Cardiac muscle cell (in vitro differentiated cells and primary cell): ENCODE measurements at regions not wholly inside any gene's neighbourhood (a gene's known extent, or its start where the extent isn't known, plus 50 kb on each side); places are given as distances from the start of the nearest gene placed in this dataset.

Source experiments
- DNase-seq, 2 donors: peaks; one replicate each; pipeline versions ENCODE4 v3.0.0 to v3.0.0-alpha.2; 2010 to 2017; ENCODE audit warnings: low read depth in 1 of 2, low spot score in 1 of 2
- H3K27ac ChIP-seq: fragments of 200-600 bp; sonication (generic); 2 replicates; pipeline ENCODE4 v1.5.1; 2016
- H3K27me3 ChIP-seq: fragments of 200-600 bp; sonication (generic); 2 replicates; pipeline ENCODE4 v1.6.0; 2016; ENCODE audit warnings: control low read depth
- H3K36me3 ChIP-seq: fragments of 200-600 bp; sonication (generic); 2 replicates; pipeline ENCODE4 v1.5.1; 2016; ENCODE audit warnings: control low read depth
- H3K4me1 ChIP-seq: fragments of 200-600 bp; sonication (generic); 2 replicates; pipeline ENCODE4 v1.8.1; 2017; ENCODE audit warnings: low read depth, mild to moderate bottlenecking, mixed run types
- H3K4me3 ChIP-seq: fragments of 200-600 bp; sonication (generic); 2 replicates; pipeline ENCODE4 v1.5.1; 2016; ENCODE audit warnings: mild to moderate bottlenecking
- H3K9me3 ChIP-seq: fragments of 200-600 bp; sonication (generic); 2 replicates; pipeline ENCODE4 v1.5.1; 2017; ENCODE audit warnings: low read depth, mild to moderate bottlenecking, control low read depth
- TF ChIP-seq, protein P1 (sequence below): IDR thresholded peaks from 2 replicates; pipeline ENCODE4 v1.5.1; 2012; ENCODE audit warnings: low read depth, mild to moderate bottlenecking, low read length

GRCh38 chr13:77398825-77399620 is 72.1 kb upstream of the MYCBP2 start:
- TF ChIP-seq, protein P1, sequence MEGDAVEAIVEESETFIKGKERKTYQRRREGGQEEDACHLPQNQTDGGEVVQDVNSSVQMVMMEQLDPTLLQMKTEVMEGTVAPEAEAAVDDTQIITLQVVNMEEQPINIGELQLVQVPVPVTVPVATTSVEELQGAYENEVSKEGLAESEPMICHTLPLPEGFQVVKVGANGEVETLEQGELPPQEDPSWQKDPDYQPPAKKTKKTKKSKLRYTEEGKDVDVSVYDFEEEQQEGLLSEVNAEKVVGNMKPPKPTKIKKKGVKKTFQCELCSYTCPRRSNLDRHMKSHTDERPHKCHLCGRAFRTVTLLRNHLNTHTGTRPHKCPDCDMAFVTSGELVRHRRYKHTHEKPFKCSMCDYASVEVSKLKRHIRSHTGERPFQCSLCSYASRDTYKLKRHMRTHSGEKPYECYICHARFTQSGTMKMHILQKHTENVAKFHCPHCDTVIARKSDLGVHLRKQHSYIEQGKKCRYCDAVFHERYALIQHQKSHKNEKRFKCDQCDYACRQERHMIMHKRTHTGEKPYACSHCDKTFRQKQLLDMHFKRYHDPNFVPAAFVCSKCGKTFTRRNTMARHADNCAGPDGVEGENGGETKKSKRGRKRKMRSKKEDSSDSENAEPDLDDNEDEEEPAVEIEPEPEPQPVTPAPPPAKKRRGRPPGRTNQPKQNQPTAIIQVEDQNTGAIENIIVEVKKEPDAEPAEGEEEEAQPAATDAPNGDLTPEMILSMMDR: no peak
- Histone ChIP-seq H3K4me3 (no peak overlapping the region), H3K27me3 (no peaks in the 10 kb centered on the region), H3K27ac (no peak overlapping the region), H3K4me1 (no peaks in the 10 kb centered on the region), H3K9me3 (no peaks in the 10 kb centered on the region), H3K36me3 (no peaks in the 10 kb centered on the region)
- no peak for DNase-seq

GRCh38 chr13:77397636-77398035 is 70.7 kb upstream of the MYCBP2 start:
- H3K27ac ChIP-seq: no peak overlapping the region
- H3K36me3 ChIP-seq: no peaks in the 10 kb centered on the region
- H3K4me1 ChIP-seq: no peaks in the 10 kb centered on the region
- TF ChIP-seq, protein P1: no peak
- H3K9me3 ChIP-seq: no peaks in the 10 kb centered on the region
- no peak overlapping the region for H3K4me3 ChIP-seq
- peak in 1 of 2 donors; percentile 3 for DNase-seq
- no peaks in the 10 kb centered on the region for H3K27me3 ChIP-seq

GRCh38 chr13:77391475-77391874 is 64.6 kb upstream of the MYCBP2 start:
- no peaks in the 10 kb centered on the region for H3K9me3 ChIP-seq
- no peak for DNase-seq
- TF ChIP-seq, protein P1: no peak
- no peaks in the 10 kb centered on the region for H3K36me3 ChIP-seq
- no peaks in the 10 kb centered on the region for H3K4me1 ChIP-seq
- no peaks in the 10 kb centered on the region for H3K27me3 ChIP-seq
- no peak overlapping the region for H3K27ac ChIP-seq
- no peak overlapping the region for H3K4me3 ChIP-seq

DNA sequence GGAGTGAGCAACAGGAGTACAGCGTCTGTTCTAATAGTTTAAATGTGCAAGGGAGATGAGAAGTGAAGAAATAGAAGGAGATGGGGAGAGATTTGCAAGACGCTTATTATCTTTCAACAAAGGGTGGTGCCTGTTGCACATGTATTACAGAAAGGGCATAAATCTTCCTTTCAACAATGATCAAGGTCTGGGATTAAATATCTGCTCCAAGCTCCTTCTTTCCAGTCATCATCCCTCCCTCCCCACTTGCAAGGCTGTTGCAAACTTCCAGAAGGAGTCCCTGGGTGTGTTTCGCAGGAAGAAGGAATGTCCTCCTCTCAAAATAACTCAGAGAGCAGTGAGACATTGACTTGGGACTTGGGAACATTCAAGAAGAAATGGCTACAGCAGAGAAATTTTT is 63.5 kb upstream of the MYCBP2 start:
- H3K9me3 ChIP-seq: no peaks in the 10 kb centered on the region
- no peaks in the 10 kb centered on the region for H3K27me3 ChIP-seq
- H3K36me3 ChIP-seq: no peaks in the 10 kb centered on the region
- TF ChIP-seq, protein P1: no peak
- no peak overlapping the region for H3K4me3 ChIP-seq
- no peaks in the 10 kb centered on the region for H3K4me1 ChIP-seq
- H3K27ac ChIP-seq: no peak overlapping the region
- no peak for DNase-seq

GRCh38 chr13:77389625-77390000 is 62.7 kb upstream of the MYCBP2 start:
- H3K27me3 ChIP-seq: no peaks in the 10 kb centered on the region
- TF ChIP-seq, protein P1: no peak
- H3K36me3 ChIP-seq: no peaks in the 10 kb centered on the region
- no peak overlapping the region for H3K4me3 ChIP-seq
- DNase-seq: no peak
- H3K4me1 ChIP-seq: no peaks in the 10 kb centered on the region
- H3K27ac ChIP-seq: no peak overlapping the region
- H3K9me3 ChIP-seq: no peaks in the 10 kb centered on the region
